ENCODE measurements at regions not wholly inside any gene's neighbourhood (a gene's known extent, or its start where the extent isn't known, plus 50 kb on each side); places are given as distances from the start of the nearest gene placed in this dataset.

- Histone ChIP-seq H3K79me2 (ENCODE audit: insufficient read depth, low read length) (no peaks in the 10 kb centered on the region), H3K9me2 (ENCODE audit: insufficient read depth) (no peaks in the 10 kb centered on the region), H4K20me1 (ENCODE audit: insufficient read depth) (no peaks in the 10 kb centered on the region), H3K4me1 (ENCODE audit: control insufficient read depth in 1 of 2, insufficient read depth in 2 of 2, low read length in 2 of 2) (peaks cover 2 to 11% of the 10 kb centered on the region in 2 experiments; a peak in 3 of 4 replicates), H2AFZ (ENCODE audit: low read depth, low read length, poor library complexity, severe bottlenecking) (no peak overlapping the region), H3K9ac (ENCODE audit: low read length) (no peak overlapping the region), H3K9me3 (ENCODE audit: control insufficient read depth in 1 of 2, insufficient read depth in 1 of 2, low read depth in 1 of 2, low read length in 2 of 2) (no peaks in the 10 kb centered on the region), H3K27ac (ENCODE audit: low read depth, low read length) (no peak overlapping the region), H3K4me2 (ENCODE audit: low read length) (no peak overlapping the region), H3K36me3 (ENCODE audit: control insufficient read depth in 1 of 2, insufficient read depth in 2 of 2, low read length in 2 of 2) (no peaks in the 10 kb centered on the region), H3K4me3 (replicated peaks in 1 of 2; ENCODE audit: low read depth in 1 of 2, low read length in 2 of 2) (no peak overlapping the region), H3K27me3 (ENCODE audit: insufficient read depth, low read length) (no peaks in the 10 kb centered on the region)
- CTCF ChIA-PET, result no interaction called here
- TF ChIP-seq SRF (IDR thresholded peaks at IDR 0.05; ENCODE audit: low read depth), result no peak
- no peak for TF ChIP-seq ZNF274 (IDR thresholded peaks at IDR 0.05; ENCODE audit: low read depth, low read length)
- TF ChIP-seq CEBPB (IDR thresholded peaks at IDR 0.05; ENCODE audit: low read depth), result no peak
- TF ChIP-seq RAD21 (IDR thresholded peaks at IDR 0.05; ENCODE audit: low read depth), result no peak
- TF ChIP-seq, protein P1, sequence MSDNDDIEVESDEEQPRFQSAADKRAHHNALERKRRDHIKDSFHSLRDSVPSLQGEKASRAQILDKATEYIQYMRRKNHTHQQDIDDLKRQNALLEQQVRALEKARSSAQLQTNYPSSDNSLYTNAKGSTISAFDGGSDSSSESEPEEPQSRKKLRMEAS (IDR thresholded peaks at IDR 0.05), result no peak
- no peak for TF ChIP-seq ZFX (IDR thresholded peaks at IDR 0.05)
- no peak for TF ChIP-seq SIN3A (IDR thresholded peaks at IDR 0.05; ENCODE audit: low read depth)
- TF ChIP-seq ELF1 (IDR thresholded peaks at IDR 0.05; ENCODE audit: borderline replicate concordance, low read depth), result no peak
- TF ChIP-seq, protein P2, sequence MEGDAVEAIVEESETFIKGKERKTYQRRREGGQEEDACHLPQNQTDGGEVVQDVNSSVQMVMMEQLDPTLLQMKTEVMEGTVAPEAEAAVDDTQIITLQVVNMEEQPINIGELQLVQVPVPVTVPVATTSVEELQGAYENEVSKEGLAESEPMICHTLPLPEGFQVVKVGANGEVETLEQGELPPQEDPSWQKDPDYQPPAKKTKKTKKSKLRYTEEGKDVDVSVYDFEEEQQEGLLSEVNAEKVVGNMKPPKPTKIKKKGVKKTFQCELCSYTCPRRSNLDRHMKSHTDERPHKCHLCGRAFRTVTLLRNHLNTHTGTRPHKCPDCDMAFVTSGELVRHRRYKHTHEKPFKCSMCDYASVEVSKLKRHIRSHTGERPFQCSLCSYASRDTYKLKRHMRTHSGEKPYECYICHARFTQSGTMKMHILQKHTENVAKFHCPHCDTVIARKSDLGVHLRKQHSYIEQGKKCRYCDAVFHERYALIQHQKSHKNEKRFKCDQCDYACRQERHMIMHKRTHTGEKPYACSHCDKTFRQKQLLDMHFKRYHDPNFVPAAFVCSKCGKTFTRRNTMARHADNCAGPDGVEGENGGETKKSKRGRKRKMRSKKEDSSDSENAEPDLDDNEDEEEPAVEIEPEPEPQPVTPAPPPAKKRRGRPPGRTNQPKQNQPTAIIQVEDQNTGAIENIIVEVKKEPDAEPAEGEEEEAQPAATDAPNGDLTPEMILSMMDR (IDR thresholded peaks at IDR 0.05 in 2 of 3, conservative IDR thresholded peaks at IDR 0.05 in 1 of 3; ENCODE audit: borderline replicate concordance in 1 of 3, insufficient read depth in 1 of 3, low read depth in 2 of 3, low read length in 2 of 3), result no peak
- TF ChIP-seq SP1 (IDR thresholded peaks at IDR 0.05; ENCODE audit: low read depth), result no peak
- TF ChIP-seq EZH2phosphoT487 (IDR thresholded peaks at IDR 0.05; ENCODE audit: borderline replicate concordance), result no peak
- no peak for TF ChIP-seq TCF7L2 (IDR thresholded peaks at IDR 0.05; ENCODE audit: borderline replicate concordance, extremely low read depth, insufficient read depth, insufficient read length)
- TF ChIP-seq, protein P3, sequence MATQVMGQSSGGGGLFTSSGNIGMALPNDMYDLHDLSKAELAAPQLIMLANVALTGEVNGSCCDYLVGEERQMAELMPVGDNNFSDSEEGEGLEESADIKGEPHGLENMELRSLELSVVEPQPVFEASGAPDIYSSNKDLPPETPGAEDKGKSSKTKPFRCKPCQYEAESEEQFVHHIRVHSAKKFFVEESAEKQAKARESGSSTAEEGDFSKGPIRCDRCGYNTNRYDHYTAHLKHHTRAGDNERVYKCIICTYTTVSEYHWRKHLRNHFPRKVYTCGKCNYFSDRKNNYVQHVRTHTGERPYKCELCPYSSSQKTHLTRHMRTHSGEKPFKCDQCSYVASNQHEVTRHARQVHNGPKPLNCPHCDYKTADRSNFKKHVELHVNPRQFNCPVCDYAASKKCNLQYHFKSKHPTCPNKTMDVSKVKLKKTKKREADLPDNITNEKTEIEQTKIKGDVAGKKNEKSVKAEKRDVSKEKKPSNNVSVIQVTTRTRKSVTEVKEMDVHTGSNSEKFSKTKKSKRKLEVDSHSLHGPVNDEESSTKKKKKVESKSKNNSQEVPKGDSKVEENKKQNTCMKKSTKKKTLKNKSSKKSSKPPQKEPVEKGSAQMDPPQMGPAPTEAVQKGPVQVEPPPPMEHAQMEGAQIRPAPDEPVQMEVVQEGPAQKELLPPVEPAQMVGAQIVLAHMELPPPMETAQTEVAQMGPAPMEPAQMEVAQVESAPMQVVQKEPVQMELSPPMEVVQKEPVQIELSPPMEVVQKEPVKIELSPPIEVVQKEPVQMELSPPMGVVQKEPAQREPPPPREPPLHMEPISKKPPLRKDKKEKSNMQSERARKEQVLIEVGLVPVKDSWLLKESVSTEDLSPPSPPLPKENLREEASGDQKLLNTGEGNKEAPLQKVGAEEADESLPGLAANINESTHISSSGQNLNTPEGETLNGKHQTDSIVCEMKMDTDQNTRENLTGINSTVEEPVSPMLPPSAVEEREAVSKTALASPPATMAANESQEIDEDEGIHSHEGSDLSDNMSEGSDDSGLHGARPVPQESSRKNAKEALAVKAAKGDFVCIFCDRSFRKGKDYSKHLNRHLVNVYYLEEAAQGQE (IDR thresholded peaks at IDR 0.05; ENCODE audit: low read depth), result no peak
- TF ChIP-seq EGR1 (IDR thresholded peaks at IDR 0.05; ENCODE audit: low read depth), result no peak
- POLR2A ChIA-PET, result no interaction called here
- intact Hi-C loops (cut with micrococcal nuclease), result no loop called here
- no peak for DNase-seq (ENCODE audit: low read depth, low spot score)
- RAD21 ChIA-PET (ENCODE audit: low non-redundant PET in 1 of 2, low total read pairs in 2 of 2, uncharacterized antibody in 2 of 2, unreplicated experiment in 2 of 2), result no interaction called here
- no TSS peak for BruUV-seq (replicated peaks)
- no peak for ATAC-seq
These were observed 429.9 kb downstream of the CD83 start for GRCh38 chr6:14547284-14547998.

All from HCT116 (cell line).